HG03108 (cell line): ENCODE measurements at regions not wholly inside any gene's neighbourhood (a gene's known extent, or its start where the extent isn't known, plus 50 kb on each side); places are given as distances from the start of the nearest gene placed in this dataset.
"Not testable (repeated sequence)": the region's sequence is repeated elsewhere in the genome, so short reads cannot be mapped to it uniquely, and the experiment has no call there.

ENCODE experiments used
- ATAC-seq: cut with Tn5 transposase; IDR thresholded peaks from one replicate; pipeline ENCODE4 v1.9.1; 2021; ENCODE audit warnings: moderate library complexity; ENCODE audit not compliant: unreplicated experiment

GRCh38 chr12:131557078-131557709 lies 153.7 kb upstream of the SFSWAP start:
- ATAC-seq = no peak

- ATAC-seq = no peak
Measured at GRCh38 chr12:131559517-131560516, 151.1 kb upstream of the SFSWAP start.

- no peak for ATAC-seq
Measured at GRCh38 chr12:131561051-131561450, 149.8 kb upstream of the SFSWAP start.

- ATAC-seq = no peak
Measured at GRCh38 chr12:131561891-131562684, 148.8 kb upstream of the SFSWAP start.

- not testable (repeated sequence) for ATAC-seq
Measured at GRCh38 chr12:131564138-131564727, 146.7 kb upstream of the SFSWAP start.

- no peak for ATAC-seq
Measured at GRCh38 chr12:131564845-131565244, 146.0 kb upstream of the SFSWAP start.

- no peak for ATAC-seq
Measured at GRCh38 chr12:131565267-131566015, 145.4 kb upstream of the SFSWAP start.

- ATAC-seq = no peak
Measured at GRCh38 chr12:131568336-131568735, 142.6 kb upstream of the SFSWAP start.

- no peak for ATAC-seq
Measured at GRCh38 chr12:131570596-131570995, 140.3 kb upstream of the SFSWAP start.

GRCh38 chr12:131571827-131572226 lies 139.1 kb upstream of the SFSWAP start:
- ATAC-seq = no peak

GRCh38 chr12:131572626-131573025 lies 138.3 kb upstream of the SFSWAP start:
- no peak for ATAC-seq

- no peak for ATAC-seq
Measured at GRCh38 chr12:131573631-131574394, 137.1 kb upstream of the SFSWAP start.

- ATAC-seq = no peak
Measured at GRCh38 chr12:131574395-131574771, 136.5 kb upstream of the SFSWAP start.

GRCh38 chr12:131575371-131575770 lies 135.5 kb upstream of the SFSWAP start:
- no peak for ATAC-seq

- not testable (repeated sequence) for ATAC-seq
Measured at GRCh38 chr12:131576734-131577133, 134.2 kb upstream of the SFSWAP start.

GRCh38 chr12:131577766-131578165 lies 133.1 kb upstream of the SFSWAP start:
- ATAC-seq = no peak

- no peak for ATAC-seq
Measured at GRCh38 chr12:131578828-131579470, 131.9 kb upstream of the SFSWAP start.

- ATAC-seq = no peak
Measured at GRCh38 chr12:131583090-131583712, 127.7 kb upstream of the SFSWAP start.
